ENCODE measurements at regions not wholly inside any gene's neighbourhood (a gene's known extent, or its start where the extent isn't known, plus 50 kb on each side); places are given as distances from the start of the nearest gene placed in this dataset.
"Not testable (repeated sequence)": the region's sequence is repeated elsewhere in the genome, so short reads cannot be mapped to it uniquely, and the experiment has no call there.

DNA sequence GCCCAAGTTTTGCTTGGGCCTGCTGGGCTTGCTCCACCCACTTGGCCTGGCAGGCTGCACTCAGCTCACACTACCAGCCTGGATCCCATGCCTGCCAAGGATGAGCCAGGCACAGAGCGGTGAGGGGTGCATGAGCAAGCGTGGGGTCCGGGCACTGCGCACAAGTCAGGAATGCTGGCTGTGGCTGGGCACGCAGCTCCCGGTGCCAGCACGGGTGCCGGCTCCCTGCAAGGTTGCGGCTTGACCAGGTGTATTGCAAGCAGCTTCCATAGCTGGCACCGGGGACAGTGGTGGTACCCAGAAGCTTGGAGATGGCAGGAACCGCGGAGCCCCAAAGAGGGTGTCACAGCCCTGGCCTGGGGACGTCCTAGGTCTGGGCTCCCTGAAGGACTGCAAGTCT lies 224.4 kb upstream of the NRIP1 start:
- H3K36me3 Mint-ChIP-seq (ENCODE audit: low read depth), result no peaks in the 10 kb centered on the region
- no peaks in the 10 kb centered on the region for H3K27me3 Mint-ChIP-seq
- H3K4me3 Mint-ChIP-seq, result no peak overlapping the region
- ChIA-PET CTCF (no interaction called here), POLR2A (no interaction called here)
- intact Hi-C loops (cut with DNase I, micrococcal nuclease), result no loop called here
- H3K4me1 Mint-ChIP-seq, result no peaks in the 10 kb centered on the region
- ATAC-seq, result no peak
- no peak overlapping the region for H3K27ac Mint-ChIP-seq
- H3K9me3 Mint-ChIP-seq (ENCODE audit: low read depth), result no peaks in the 10 kb centered on the region
- no peak for DNase-seq

DNA sequence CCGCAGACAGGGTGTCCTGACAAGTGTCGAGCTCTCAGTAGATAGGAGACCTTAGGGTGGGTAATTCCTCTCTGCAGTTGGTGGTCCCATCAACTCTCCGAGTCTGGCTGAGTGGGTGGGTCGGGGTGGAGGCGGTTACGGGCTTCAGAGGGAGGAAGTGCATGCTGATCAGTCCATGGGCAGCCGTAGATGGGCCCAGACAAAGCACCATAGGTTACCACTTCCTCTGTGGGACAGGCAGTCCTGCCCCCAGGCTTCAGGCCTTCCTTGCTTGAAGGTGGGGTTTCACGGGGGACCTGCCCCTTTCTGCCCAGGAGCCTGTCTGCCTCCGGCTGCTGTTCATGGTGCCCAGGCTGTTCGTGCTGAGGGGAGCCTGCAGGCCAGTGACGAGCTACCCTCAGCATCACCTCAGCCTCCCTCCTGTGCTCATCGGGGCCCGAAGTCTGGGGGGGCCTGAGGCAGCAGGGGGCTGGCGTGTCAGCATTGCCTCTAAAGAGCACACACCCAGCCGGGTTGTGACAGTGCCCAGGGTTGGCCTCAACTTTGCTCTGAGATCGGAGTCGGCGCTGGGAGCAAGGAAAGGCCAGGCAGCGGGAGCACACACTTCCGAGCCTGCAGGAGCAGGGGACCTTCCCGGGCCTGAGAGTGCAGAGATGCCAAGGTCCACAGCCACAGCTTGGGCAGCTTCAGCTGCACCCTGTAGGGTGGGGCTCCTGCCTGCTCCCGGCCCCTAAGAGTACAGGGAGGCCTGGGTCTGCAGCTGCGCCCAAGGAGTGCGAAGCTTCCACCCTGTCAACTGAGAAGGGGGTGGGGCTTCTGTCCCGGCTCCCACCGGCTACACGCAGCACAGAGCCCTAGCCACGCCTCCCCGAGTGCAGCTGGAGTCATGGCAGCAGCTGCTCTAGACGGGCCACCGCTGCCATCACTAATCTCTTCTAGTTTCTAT lies 225.4 kb upstream of the NRIP1 start:
- H3K27ac Mint-ChIP-seq, result no peak overlapping the region
- no peaks in the 10 kb centered on the region for H3K9me3 Mint-ChIP-seq (ENCODE audit: low read depth)
- POLR2A ChIA-PET, result no interaction called here
- CTCF ChIA-PET, result no interaction called here
- no peak for DNase-seq
- H3K4me3 Mint-ChIP-seq, result no peak overlapping the region
- no peaks in the 10 kb centered on the region for H3K36me3 Mint-ChIP-seq (ENCODE audit: low read depth)
- no peaks in the 10 kb centered on the region for H3K27me3 Mint-ChIP-seq
- ATAC-seq, result no peak
- H3K4me1 Mint-ChIP-seq, result no peaks in the 10 kb centered on the region
- intact Hi-C loops (cut with DNase I, micrococcal nuclease), result no loop called here

DNA sequence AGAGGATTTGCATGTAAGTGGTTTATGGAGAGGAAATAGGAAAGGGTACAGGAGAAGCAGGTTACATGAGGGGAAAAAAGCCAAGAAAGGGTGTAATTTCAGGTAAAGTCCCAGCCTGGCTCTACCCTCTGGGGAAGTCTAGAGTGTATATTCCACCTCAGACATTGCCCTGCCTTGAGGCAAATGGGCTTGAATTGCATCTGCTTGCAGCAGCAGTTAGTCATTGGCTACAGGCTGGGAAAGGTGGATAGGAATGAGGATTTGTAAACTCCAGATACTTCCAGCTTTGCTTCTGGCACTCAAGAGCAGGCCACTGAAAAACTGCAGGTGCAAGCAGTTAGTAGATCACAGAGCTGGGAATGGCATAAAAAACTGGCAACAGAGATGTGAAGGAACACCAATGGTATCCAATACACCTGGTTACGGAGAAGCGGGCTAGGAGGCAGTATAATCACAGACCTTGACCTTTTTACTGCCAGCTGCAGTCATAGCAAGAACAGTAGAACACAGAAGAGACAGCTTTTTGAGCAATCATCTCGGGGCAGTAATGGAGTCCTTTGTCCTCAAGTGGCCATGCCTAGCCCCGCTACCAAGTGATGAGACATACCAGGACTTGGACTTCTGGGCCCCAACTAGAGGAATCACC lies 226.9 kb upstream of the NRIP1 start:
- Mint-ChIP-seq H3K9me3 (ENCODE audit: low read depth) (no peaks in the 10 kb centered on the region), H3K27me3 (no peaks in the 10 kb centered on the region), H3K27ac (no peak overlapping the region), H3K4me3 (no peak overlapping the region), H3K36me3 (ENCODE audit: low read depth) (no peaks in the 10 kb centered on the region), H3K4me1 (no peaks in the 10 kb centered on the region)
- ATAC-seq, result no peak
- ChIA-PET POLR2A (no interaction called here), CTCF (no interaction called here)
- no peak for DNase-seq
- intact Hi-C loops (cut with DNase I, micrococcal nuclease), result no loop called here

DNA sequence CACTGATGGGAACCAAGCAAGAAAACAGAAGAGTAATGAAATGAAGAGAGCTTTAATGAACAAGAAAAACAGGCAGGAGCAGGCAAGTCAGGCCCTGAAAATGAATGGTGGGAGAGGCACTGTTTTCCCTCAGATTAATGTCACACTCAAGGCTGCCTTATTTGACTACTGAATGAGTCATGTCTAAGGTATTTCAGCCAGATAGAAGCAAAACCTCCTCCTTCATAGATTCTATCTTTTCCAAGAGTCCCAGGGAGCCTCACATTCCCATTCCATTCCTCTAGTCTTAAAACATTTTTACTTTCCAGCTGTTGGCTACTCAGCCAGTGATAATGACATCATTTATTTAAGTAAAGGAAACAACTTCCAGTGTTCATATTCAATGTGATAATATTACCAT lies 228.4 kb upstream of the NRIP1 start:
- ATAC-seq (no peak), DNase-seq (no peak)
- Mint-ChIP-seq H3K27ac (no peak overlapping the region), H3K4me1 (no peaks in the 10 kb centered on the region), H3K9me3 (ENCODE audit: low read depth) (no peaks in the 10 kb centered on the region), H3K4me3 (no peak overlapping the region), H3K27me3 (no peaks in the 10 kb centered on the region), H3K36me3 (ENCODE audit: low read depth) (no peaks in the 10 kb centered on the region)
- ChIA-PET CTCF (interaction anchor here (0.8 to 1.9 kb wide), 2 partner anchors 18 to 274 kb away, joined by 3 to 4 read pairs; no protein-coding TSS in a partner anchor), POLR2A (no interaction called here)
- intact Hi-C loops (cut with DNase I, micrococcal nuclease), result no loop called here

DNA sequence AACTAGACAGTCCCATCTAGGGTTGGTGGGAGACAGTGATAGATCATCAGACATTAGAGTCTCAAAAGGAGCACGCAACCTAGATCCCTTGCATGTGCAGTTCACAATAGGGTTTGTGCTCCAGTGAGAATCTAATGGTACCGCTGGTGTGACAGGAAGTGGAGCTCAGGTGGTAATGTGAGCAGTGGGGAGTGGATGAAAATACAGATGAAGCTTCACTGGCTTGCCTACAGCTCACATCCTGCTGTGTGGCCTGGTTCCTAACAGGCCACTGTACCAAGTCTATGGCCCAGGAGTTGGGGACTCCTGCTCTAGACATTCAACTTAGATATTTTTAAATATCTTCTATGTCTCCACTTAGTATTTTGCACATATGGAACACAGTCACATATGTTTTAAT lies 231.1 kb upstream of the NRIP1 start:
- H3K36me3 Mint-ChIP-seq (ENCODE audit: low read depth), result no peaks in the 10 kb centered on the region
- intact Hi-C loops (cut with DNase I, micrococcal nuclease), result no loop called here
- DNase-seq (no peak), ATAC-seq (no peak)
- no peak overlapping the region for H3K27ac Mint-ChIP-seq
- ChIA-PET CTCF (no interaction called here), POLR2A (no interaction called here)
- H3K4me3 Mint-ChIP-seq, result no peak overlapping the region
- H3K27me3 Mint-ChIP-seq, result no peaks in the 10 kb centered on the region
- peaks cover 2% of the 10 kb centered on the region for H3K9me3 Mint-ChIP-seq (ENCODE audit: low read depth)
- H3K4me1 Mint-ChIP-seq, result no peaks in the 10 kb centered on the region

DNA sequence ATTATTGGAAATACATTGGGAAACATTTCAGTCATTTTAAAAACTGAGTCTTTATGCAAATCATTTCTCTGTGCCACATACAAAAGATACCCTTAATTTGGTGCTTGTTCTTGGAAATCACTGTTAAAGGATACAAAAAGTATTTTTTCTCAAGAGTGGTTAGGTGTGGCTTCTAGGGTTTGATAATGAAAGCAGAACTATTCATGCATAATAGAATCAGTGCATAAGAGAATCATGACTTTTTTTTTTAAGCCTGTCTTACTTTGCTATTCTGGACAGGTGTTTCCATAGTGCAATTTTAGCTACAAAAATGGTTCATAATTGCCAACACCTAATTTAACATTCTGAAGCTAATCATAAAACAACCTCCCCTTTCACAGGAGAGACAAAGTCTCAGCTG lies 233.0 kb upstream of the NRIP1 start:
- Mint-ChIP-seq H3K4me3 (no peak overlapping the region), H3K4me1 (no peaks in the 10 kb centered on the region), H3K36me3 (ENCODE audit: low read depth) (no peaks in the 10 kb centered on the region), H3K27me3 (no peaks in the 10 kb centered on the region), H3K27ac (no peak overlapping the region), H3K9me3 (ENCODE audit: low read depth) (peaks cover 9% of the 10 kb centered on the region)
- ChIA-PET POLR2A (no interaction called here), CTCF (no interaction called here)
- intact Hi-C loops (cut with DNase I, micrococcal nuclease), result no loop called here
- no peak for ATAC-seq
- DNase-seq, result no peak

DNA sequence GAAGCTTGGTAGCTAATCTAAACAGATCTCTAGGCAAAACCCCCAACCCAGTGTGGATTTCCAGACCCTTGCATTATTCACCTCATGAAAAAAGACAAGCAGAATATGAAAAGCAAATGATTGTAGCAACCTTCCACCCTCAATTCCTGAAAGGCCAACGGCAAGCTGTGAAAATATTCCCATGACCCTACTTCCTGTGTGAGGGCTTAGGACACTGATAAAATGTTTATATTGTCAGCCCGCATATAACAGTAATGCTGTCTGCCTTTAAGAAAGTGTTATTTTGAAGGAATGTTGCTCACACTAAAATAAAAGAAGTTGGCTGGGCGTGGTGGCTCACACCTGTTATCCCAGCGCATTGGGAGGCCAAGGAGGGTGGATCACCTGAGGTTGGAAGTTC lies 233.5 kb upstream of the NRIP1 start:
- Mint-ChIP-seq H3K27me3 (no peaks in the 10 kb centered on the region), H3K9me3 (ENCODE audit: low read depth) (peaks cover 9% of the 10 kb centered on the region), H3K4me3 (no peak overlapping the region), H3K36me3 (ENCODE audit: low read depth) (no peaks in the 10 kb centered on the region), H3K27ac (no peak overlapping the region), H3K4me1 (no peaks in the 10 kb centered on the region)
- CTCF ChIA-PET, result interaction anchor here (0.7 kb wide), 1 partner anchor 16 kb away, joined by 3 read pairs; no protein-coding TSS in a partner anchor
- ATAC-seq (no peak), DNase-seq (no peak)
- intact Hi-C loops (cut with DNase I, micrococcal nuclease), result no loop called here
- POLR2A ChIA-PET, result no interaction called here

DNA sequence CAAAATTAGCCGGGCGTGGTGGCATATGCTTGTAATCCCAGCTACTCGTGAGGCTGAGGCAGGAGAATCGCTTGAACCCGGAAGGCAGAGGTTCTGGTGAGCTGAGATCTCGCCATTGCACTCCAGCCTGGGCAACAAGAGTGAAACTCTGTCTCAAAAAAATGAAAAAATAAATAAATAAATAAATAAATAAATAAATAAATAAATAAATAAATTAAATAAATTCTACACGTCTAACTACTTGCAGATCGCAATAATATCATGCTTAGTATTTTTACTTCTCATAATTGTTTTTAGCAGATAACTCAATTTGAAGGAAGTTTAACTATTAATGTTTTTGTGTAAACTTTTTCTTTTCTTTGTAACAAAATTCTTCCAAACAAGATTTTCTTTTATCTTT lies 234.0 kb upstream of the NRIP1 start:
- CTCF ChIA-PET, result interaction anchor here (0.7 kb wide), 1 partner anchor 16 kb away, joined by 3 read pairs; no protein-coding TSS in a partner anchor
- POLR2A ChIA-PET; H3K36me3 Mint-ChIP-seq (ENCODE audit: low read depth); H3K27ac Mint-ChIP-seq; H3K9me3 Mint-ChIP-seq (ENCODE audit: low read depth); DNase-seq; H3K4me3 Mint-ChIP-seq; ATAC-seq; H3K27me3 Mint-ChIP-seq; intact Hi-C loops (cut with DNase I, micrococcal nuclease); H3K4me1 Mint-ChIP-seq: not testable (repeated sequence)

DNA sequence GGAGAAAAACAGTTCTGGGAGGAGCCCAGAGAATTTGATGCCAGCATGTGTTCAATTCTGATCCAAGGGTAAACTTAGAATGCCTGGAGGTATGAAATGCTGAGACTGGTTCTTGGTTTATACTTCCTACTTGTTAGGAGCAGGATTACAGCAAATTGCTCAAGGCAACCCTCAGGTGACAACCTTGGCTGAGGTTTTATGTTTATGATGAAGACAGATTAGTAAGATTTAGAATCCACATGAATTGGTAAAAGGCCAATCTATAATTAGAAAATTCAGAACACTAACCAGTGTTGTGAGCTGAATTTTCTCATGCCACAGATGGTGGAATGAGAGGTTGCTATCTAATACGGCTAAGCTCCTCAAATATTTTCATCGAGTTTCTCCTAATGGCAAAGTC lies 235.3 kb upstream of the NRIP1 start:
- no peaks in the 10 kb centered on the region for H3K36me3 Mint-ChIP-seq (ENCODE audit: low read depth)
- H3K27ac Mint-ChIP-seq, result no peak overlapping the region
- no peaks in the 10 kb centered on the region for H3K27me3 Mint-ChIP-seq
- intact Hi-C loops (cut with DNase I, micrococcal nuclease), result no loop called here
- DNase-seq, result no peak
- ATAC-seq, result no peak
- POLR2A ChIA-PET, result no interaction called here
- H3K4me3 Mint-ChIP-seq, result no peak overlapping the region
- H3K9me3 Mint-ChIP-seq (ENCODE audit: low read depth), result peaks cover 9% of the 10 kb centered on the region
- no peaks in the 10 kb centered on the region for H3K4me1 Mint-ChIP-seq
- CTCF ChIA-PET, result interaction anchor here (0.8 kb wide), 1 partner anchor 22 kb away, joined by 3 read pairs; no protein-coding TSS in a partner anchor

DNA sequence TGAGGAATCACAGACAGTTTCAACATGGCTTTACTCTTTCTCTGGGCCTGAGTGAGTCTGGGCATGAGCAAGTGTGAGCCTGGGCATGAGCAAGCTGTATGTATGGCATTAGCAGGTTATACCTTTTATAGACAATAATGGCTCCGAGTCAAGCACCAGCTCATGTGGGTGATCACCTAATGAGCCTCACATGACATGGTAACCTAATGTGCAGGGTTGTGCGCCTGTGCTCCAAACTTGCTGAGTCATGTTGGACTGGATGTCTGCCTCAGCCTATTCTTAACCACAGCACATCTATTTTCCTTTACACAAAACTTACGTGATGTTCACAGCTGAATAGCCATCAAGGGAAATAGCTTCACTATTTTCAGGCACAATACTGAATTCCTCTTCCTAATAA lies 236.2 kb upstream of the NRIP1 start:
- ChIA-PET CTCF (no interaction called here), POLR2A (no interaction called here)
- DNase-seq, result no peak
- intact Hi-C loops (cut with DNase I, micrococcal nuclease), result no loop called here
- Mint-ChIP-seq H3K36me3 (ENCODE audit: low read depth) (no peaks in the 10 kb centered on the region), H3K4me3 (no peak overlapping the region), H3K4me1 (no peaks in the 10 kb centered on the region), H3K9me3 (ENCODE audit: low read depth) (peaks cover 9% of the 10 kb centered on the region), H3K27ac (no peak overlapping the region), H3K27me3 (no peaks in the 10 kb centered on the region)
- ATAC-seq, result no peak

DNA sequence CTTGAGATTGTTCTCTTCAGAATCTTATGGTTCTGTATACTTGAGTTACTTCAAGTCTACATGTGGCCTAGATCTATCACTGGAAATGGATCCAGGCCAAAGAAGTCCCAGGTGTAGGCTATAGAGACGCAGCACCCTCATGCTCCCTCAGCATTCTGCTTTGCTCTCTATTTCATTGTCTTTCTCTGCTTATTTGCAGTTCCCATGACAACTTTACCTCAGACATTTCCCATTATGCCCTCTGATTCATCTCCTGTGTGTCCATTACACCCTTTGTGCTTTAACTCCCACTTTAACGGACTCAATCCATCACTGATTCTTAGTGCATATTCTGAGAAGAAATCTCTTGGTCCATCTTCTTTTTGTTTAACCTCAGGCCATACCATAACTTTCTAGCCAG lies 236.9 kb upstream of the NRIP1 start:
- no peak for ATAC-seq
- Mint-ChIP-seq H3K4me3 (no peak overlapping the region), H3K27me3 (no peaks in the 10 kb centered on the region), H3K27ac (no peak overlapping the region), H3K4me1 (no peaks in the 10 kb centered on the region), H3K9me3 (ENCODE audit: low read depth) (peaks cover 9% of the 10 kb centered on the region), H3K36me3 (ENCODE audit: low read depth) (no peaks in the 10 kb centered on the region)
- CTCF ChIA-PET, result no interaction called here
- no peak for DNase-seq
- intact Hi-C loops (cut with DNase I, micrococcal nuclease), result no loop called here
- POLR2A ChIA-PET, result no interaction called here

DNA sequence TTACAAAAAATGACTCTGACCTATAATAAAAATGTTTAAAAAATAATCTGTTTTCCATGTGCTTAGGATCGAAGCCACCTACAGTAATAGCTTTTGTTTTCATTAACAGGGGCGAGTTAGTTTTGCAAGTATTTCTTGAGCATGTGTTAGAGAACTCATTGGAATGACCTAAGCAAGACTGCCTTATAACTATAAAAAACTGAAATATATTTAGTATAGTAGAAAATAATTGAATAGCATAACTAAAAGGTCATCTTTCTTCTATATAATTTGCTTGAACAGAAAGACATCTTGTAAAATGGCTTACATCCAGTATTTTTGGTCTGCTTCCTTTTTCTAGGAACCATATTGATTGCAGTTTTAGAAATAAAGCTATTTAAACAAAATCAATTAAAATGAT lies 241.5 kb upstream of the NRIP1 start:
- H3K4me1 Mint-ChIP-seq, result no peaks in the 10 kb centered on the region
- H3K27ac Mint-ChIP-seq, result no peak overlapping the region
- DNase-seq (no peak), ATAC-seq (no peak)
- intact Hi-C loops (cut with DNase I, micrococcal nuclease), result no loop called here
- ChIA-PET CTCF (no interaction called here), POLR2A (no interaction called here)
- no peaks in the 10 kb centered on the region for H3K27me3 Mint-ChIP-seq
- H3K9me3 Mint-ChIP-seq (ENCODE audit: low read depth), result peaks cover 5% of the 10 kb centered on the region
- H3K4me3 Mint-ChIP-seq, result no peak overlapping the region
- H3K36me3 Mint-ChIP-seq (ENCODE audit: low read depth), result no peaks in the 10 kb centered on the region

All from activated CD4-positive, alpha-beta T cell treated with anti-CD3 and anti-CD28 coated beads for 36 hours (primary cell).